Stomach (tissue), 4 donors: ENCODE measurements at regions not wholly inside any gene's neighbourhood (a gene's known extent, or its start where the extent isn't known, plus 50 kb on each side); places are given as distances from the start of the nearest gene placed in this dataset.

Source experiments
- CTCF ChIP-seq, 7 experiments: fragments of 450-650 bp in 4 of 7; fragments of 200-600 bp in 3 of 7; sonication (generic) in 3 of 7; IDR thresholded peaks; one replicate each; pipeline ENCODE4 v1.5.1; 2016 to 2019; ENCODE audit warnings: antibody characterized with exemption in 7 of 7, control low read depth in 2 of 7, mild to moderate bottlenecking in 1 of 7
- POLR2A ChIP-seq, 4 donors: fragments of 450-650 bp; IDR thresholded peaks; one replicate each; pipeline ENCODE4 v1.6.1; 2016; ENCODE audit warnings: antibody characterized with exemption in 4 of 4, control low read depth in 2 of 4, mild to moderate bottlenecking in 1 of 4, moderate library complexity in 1 of 4
- POLR2AphosphoS5 ChIP-seq, 3 donors: sonication (generic); formaldehyde crosslinking; IDR thresholded peaks; one replicate each; pipeline ENCODE4 v1.6.1; 2016; ENCODE audit warnings: antibody characterized with exemption in 3 of 3

DNA sequence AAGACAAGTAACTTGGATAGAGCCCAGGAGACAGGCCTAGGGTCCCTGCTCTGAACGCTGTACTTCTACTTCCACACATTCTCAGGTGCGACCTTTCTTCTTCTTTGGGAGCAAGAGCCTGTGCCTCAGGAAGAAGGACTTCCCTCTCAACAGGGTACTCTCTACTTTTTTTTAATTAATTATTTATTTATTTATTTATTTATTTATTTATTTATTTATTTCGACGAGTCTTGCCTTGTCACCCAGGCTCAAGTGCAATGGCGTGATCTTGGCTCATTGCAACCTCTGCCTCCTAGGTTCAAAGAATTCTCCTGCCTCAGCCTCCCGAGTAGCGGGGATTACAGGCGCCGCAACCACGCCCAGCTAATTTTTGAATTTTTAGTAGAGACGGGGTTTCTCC, 361.6 kb downstream of the FAM72C start:
- TF ChIP-seq CTCF (IDR thresholded peaks at IDR 0.05): no peak
- no peak for TF ChIP-seq POLR2A (IDR thresholded peaks at IDR 0.05)
- no peak for TF ChIP-seq POLR2AphosphoS5 (IDR thresholded peaks at IDR 0.05)
